ENCODE measurements at regions not wholly inside any gene's neighbourhood (a gene's known extent, or its start where the extent isn't known, plus 50 kb on each side); places are given as distances from the start of the nearest gene placed in this dataset.

DNA sequence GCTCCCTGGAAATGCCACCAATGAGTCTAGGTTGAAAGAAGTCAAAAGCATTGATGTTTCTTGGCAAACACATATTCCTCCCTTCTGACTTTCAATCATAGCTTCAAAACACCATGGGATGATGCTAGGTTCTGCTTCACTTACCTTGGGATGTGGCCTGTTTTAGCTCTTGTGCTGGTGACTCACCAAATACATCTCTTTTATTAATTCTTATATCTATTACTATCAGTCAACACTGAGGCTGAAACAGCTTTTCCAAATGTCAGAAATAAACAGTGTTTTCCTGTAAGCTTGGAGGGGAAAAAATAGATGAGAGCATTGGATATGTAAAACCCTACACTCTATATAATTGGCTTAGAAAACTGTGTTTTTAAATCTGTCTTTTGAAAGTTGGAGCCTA lies 245.4 kb upstream of the NREP start:
- TF ChIP-seq, protein P1, sequence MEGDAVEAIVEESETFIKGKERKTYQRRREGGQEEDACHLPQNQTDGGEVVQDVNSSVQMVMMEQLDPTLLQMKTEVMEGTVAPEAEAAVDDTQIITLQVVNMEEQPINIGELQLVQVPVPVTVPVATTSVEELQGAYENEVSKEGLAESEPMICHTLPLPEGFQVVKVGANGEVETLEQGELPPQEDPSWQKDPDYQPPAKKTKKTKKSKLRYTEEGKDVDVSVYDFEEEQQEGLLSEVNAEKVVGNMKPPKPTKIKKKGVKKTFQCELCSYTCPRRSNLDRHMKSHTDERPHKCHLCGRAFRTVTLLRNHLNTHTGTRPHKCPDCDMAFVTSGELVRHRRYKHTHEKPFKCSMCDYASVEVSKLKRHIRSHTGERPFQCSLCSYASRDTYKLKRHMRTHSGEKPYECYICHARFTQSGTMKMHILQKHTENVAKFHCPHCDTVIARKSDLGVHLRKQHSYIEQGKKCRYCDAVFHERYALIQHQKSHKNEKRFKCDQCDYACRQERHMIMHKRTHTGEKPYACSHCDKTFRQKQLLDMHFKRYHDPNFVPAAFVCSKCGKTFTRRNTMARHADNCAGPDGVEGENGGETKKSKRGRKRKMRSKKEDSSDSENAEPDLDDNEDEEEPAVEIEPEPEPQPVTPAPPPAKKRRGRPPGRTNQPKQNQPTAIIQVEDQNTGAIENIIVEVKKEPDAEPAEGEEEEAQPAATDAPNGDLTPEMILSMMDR (IDR thresholded peaks at IDR 0.05): no peak
- no peak for TF ChIP-seq POLR2A (IDR thresholded peaks at IDR 0.05)

All from vagina (tissue), 2 donors.